CD8-positive, alpha-beta memory T cell (primary cell): ENCODE measurements at regions not wholly inside any gene's neighbourhood (a gene's known extent, or its start where the extent isn't known, plus 50 kb on each side); places are given as distances from the start of the nearest gene placed in this dataset.

Experiments
- CTCF ChIA-PET: fragments of 350-600 bp; sonication (Branson Sonifier 250); formaldehyde crosslinking; loops from one replicate; lab custom pipeline; 2021; ENCODE audit warnings: antibody characterized with exemption; lab: Charles Lee
- POLR2A ChIA-PET: fragments of 350-600 bp; sonication (Branson Sonifier 250); formaldehyde crosslinking; loops from one replicate; lab custom pipeline; 2021; ENCODE audit warnings: antibody characterized with exemption; lab: Charles Lee
- DNase-seq, 5 donors: peaks; one replicate each; pipeline versions ENCODE4 v3.0.0 to v3.0.0-alpha.2; 2020 to 2022; ENCODE audit warnings: mixed read lengths in 1 of 5
- H3K27ac ChIP-seq: one replicate; pipeline ENCODE4 v1.7.0; 2013; ENCODE audit warnings: low read depth, mild to moderate bottlenecking, low read length, moderate library complexity
- H3K27me3 ChIP-seq: 2 replicates; pipeline ENCODE4 v1.7.0; 2013; ENCODE audit warnings: low read length, mild to moderate bottlenecking; ENCODE audit not compliant: insufficient read depth, poor library complexity, severe bottlenecking
- H3K36me3 ChIP-seq: 2 replicates; pipeline ENCODE4 v1.7.0; 2013; ENCODE audit warnings: mild to moderate bottlenecking, low read length, moderate library complexity; ENCODE audit not compliant: insufficient read depth
- H3K4me1 ChIP-seq: 2 replicates; pipeline ENCODE4 v1.7.0; 2013; ENCODE audit warnings: mild to moderate bottlenecking, low read length, moderate library complexity; ENCODE audit not compliant: insufficient read depth
- H3K4me3 ChIP-seq: 2 replicates; pipeline ENCODE4 v1.7.0; 2013; ENCODE audit warnings: mild to moderate bottlenecking, low read length
- H3K9me3 ChIP-seq: 2 replicates; pipeline ENCODE4 v1.7.0; 2013; ENCODE audit warnings: mild to moderate bottlenecking, low read length
- H3K27ac Mint-ChIP-seq, 8 donors: one replicate each; pipeline ENCODE4 v1.8.0; 2020 to 2021; ENCODE audit warnings: mixed read lengths in 8 of 8, mild to moderate bottlenecking in 6 of 8, inconsistent platforms in 3 of 8, moderate library complexity in 3 of 8
- H3K27me3 Mint-ChIP-seq, 2 donors: one replicate each; pipeline ENCODE4 v1.8.0; 2020 to 2021; ENCODE audit warnings: mixed read lengths in 2 of 2, mild to moderate bottlenecking in 1 of 2, moderate library complexity in 1 of 2
- H3K36me3 Mint-ChIP-seq, 3 donors: one replicate each; pipeline ENCODE4 v1.8.0; 2020 to 2021; ENCODE audit warnings: mixed read lengths in 3 of 3, inconsistent platforms in 1 of 3, mild to moderate bottlenecking in 1 of 3
- H3K4me1 Mint-ChIP-seq, 3 donors: one replicate each; pipeline ENCODE4 v1.8.0; 2020 to 2021; ENCODE audit warnings: mixed read lengths in 3 of 3, inconsistent platforms in 1 of 3, mild to moderate bottlenecking in 1 of 3
- H3K4me3 Mint-ChIP-seq, 7 donors: one replicate each; pipeline ENCODE4 v1.8.0; 2020 to 2021; ENCODE audit warnings: mixed read lengths in 7 of 7, mild to moderate bottlenecking in 6 of 7, moderate library complexity in 4 of 7, inconsistent platforms in 2 of 7
- H3K9me3 Mint-ChIP-seq, 5 donors: one replicate each; pipeline ENCODE4 v1.8.0; 2020 to 2022; ENCODE audit warnings: mixed read lengths in 5 of 5, mild to moderate bottlenecking in 3 of 5, moderate library complexity in 2 of 5, inconsistent platforms in 1 of 5

- no peak for DNase-seq
- Mint-ChIP-seq H3K36me3 (no peaks in the 10 kb centered on the region), H3K4me1 (peaks cover 0 to 5% (median 0%) of the 10 kb centered on the region in 3 donors), H3K9me3 (no peaks in the 10 kb centered on the region), H3K4me3 (no peak overlapping the region), H3K27me3 (peaks cover 0 to 4% of the 10 kb centered on the region in 2 donors), H3K27ac (no peak overlapping the region)
- H3K27me3 ChIP-seq, result no peaks in the 10 kb centered on the region
- CTCF ChIA-PET, result no interaction called here
- no peak overlapping the region for H3K27ac ChIP-seq
- no peaks in the 10 kb centered on the region for H3K36me3 ChIP-seq
- no peak overlapping the region for H3K4me3 ChIP-seq
- no peaks in the 10 kb centered on the region for H3K9me3 ChIP-seq
- POLR2A ChIA-PET, result no interaction called here
- no peaks in the 10 kb centered on the region for H3K4me1 ChIP-seq
Observed at GRCh38 chr16:72241930-72242329, 70.0 kb upstream of the PMFBP1 start.

- H3K4me3 ChIP-seq, result no peak overlapping the region
- no peaks in the 10 kb centered on the region for H3K27me3 ChIP-seq
- H3K27ac ChIP-seq, result no peak overlapping the region
- Mint-ChIP-seq H3K9me3 (no peaks in the 10 kb centered on the region), H3K27me3 (peaks cover 0 to 4% of the 10 kb centered on the region in 2 donors), H3K4me3 (no peak overlapping the region), H3K4me1 (no peaks in the 10 kb centered on the region), H3K36me3 (no peaks in the 10 kb centered on the region), H3K27ac (no peak overlapping the region)
- ChIA-PET CTCF (no interaction called here), POLR2A (no interaction called here)
- no peaks in the 10 kb centered on the region for H3K9me3 ChIP-seq
- no peak for DNase-seq
- no peaks in the 10 kb centered on the region for H3K4me1 ChIP-seq
- H3K36me3 ChIP-seq, result no peaks in the 10 kb centered on the region
Observed at GRCh38 chr16:72241008-72241407, 69.1 kb upstream of the PMFBP1 start.

GRCh38 chr16:72240466-72240865, 68.5 kb upstream of the PMFBP1 start:
- H3K27me3 ChIP-seq, result no peaks in the 10 kb centered on the region
- H3K4me1 ChIP-seq, result no peaks in the 10 kb centered on the region
- H3K27ac ChIP-seq, result no peak overlapping the region
- ChIA-PET POLR2A (no interaction called here), CTCF (no interaction called here)
- H3K9me3 ChIP-seq, result no peaks in the 10 kb centered on the region
- H3K4me1 Mint-ChIP-seq, result no peaks in the 10 kb centered on the region
- no peaks in the 10 kb centered on the region for H3K36me3 ChIP-seq
- no peak overlapping the region for H3K4me3 Mint-ChIP-seq
- no peaks in the 10 kb centered on the region for H3K9me3 Mint-ChIP-seq
- DNase-seq, result no peak
- no peak overlapping the region for H3K4me3 ChIP-seq
- H3K27ac Mint-ChIP-seq, result no peak overlapping the region
- no peaks in the 10 kb centered on the region for H3K36me3 Mint-ChIP-seq
- H3K27me3 Mint-ChIP-seq, result peaks cover 0 to 5% of the 10 kb centered on the region in 2 donors

- H3K27me3 Mint-ChIP-seq, result peaks cover 3 to 5% of the 10 kb centered on the region in 2 donors
- Histone ChIP-seq H3K27me3 (no peaks in the 10 kb centered on the region), H3K27ac (no peak overlapping the region), H3K36me3 (no peaks in the 10 kb centered on the region), H3K4me3 (no peak overlapping the region), H3K9me3 (no peaks in the 10 kb centered on the region), H3K4me1 (no peaks in the 10 kb centered on the region)
- ChIA-PET CTCF (no interaction called here), POLR2A (no interaction called here)
- no peak overlapping the region for H3K4me3 Mint-ChIP-seq
- H3K27ac Mint-ChIP-seq, result no peak overlapping the region
- no peak for DNase-seq
- H3K36me3 Mint-ChIP-seq, result no peaks in the 10 kb centered on the region
- no peaks in the 10 kb centered on the region for H3K4me1 Mint-ChIP-seq
- H3K9me3 Mint-ChIP-seq, result peaks cover 0 to 3% (median 0%) of the 10 kb centered on the region in 5 donors
Observed at GRCh38 chr16:72236866-72237265, 64.9 kb upstream of the PMFBP1 start.

- Histone ChIP-seq H3K4me1 (no peaks in the 10 kb centered on the region), H3K27ac (no peak overlapping the region), H3K9me3 (no peaks in the 10 kb centered on the region), H3K36me3 (no peaks in the 10 kb centered on the region), H3K27me3 (no peaks in the 10 kb centered on the region), H3K4me3 (no peak overlapping the region)
- CTCF ChIA-PET, result no interaction called here
- DNase-seq, result no peak
- Mint-ChIP-seq H3K27ac (no peak overlapping the region), H3K9me3 (peaks cover 0 to 3% (median 0%) of the 10 kb centered on the region in 5 donors), H3K4me1 (no peaks in the 10 kb centered on the region), H3K36me3 (no peaks in the 10 kb centered on the region), H3K27me3 (peaks cover 5 to 8% of the 10 kb centered on the region in 2 donors), H3K4me3 (no peak overlapping the region)
- POLR2A ChIA-PET, result no interaction called here
Observed at GRCh38 chr16:72234387-72234786, 62.4 kb upstream of the PMFBP1 start.

GRCh38 chr16:72228014-72228413, 56.1 kb upstream of the PMFBP1 start:
- Mint-ChIP-seq H3K9me3 (peaks cover 0 to under 1% (median 0%) of the 10 kb centered on the region in 5 donors), H3K27ac (no peak overlapping the region), H3K4me3 (no peak overlapping the region), H3K27me3 (peaks cover 0 to 5% of the 10 kb centered on the region in 2 donors), H3K36me3 (no peaks in the 10 kb centered on the region), H3K4me1 (no peaks in the 10 kb centered on the region)
- no peaks in the 10 kb centered on the region for H3K27me3 ChIP-seq
- no peaks in the 10 kb centered on the region for H3K36me3 ChIP-seq
- no peaks in the 10 kb centered on the region for H3K4me1 ChIP-seq
- no peak for DNase-seq
- H3K9me3 ChIP-seq, result no peaks in the 10 kb centered on the region
- ChIA-PET CTCF (no interaction called here), POLR2A (no interaction called here)
- no peak overlapping the region for H3K27ac ChIP-seq
- no peak overlapping the region for H3K4me3 ChIP-seq

- no peak for DNase-seq
- Mint-ChIP-seq H3K4me3 (no peak overlapping the region), H3K4me1 (no peaks in the 10 kb centered on the region), H3K27ac (no peak overlapping the region), H3K36me3 (no peaks in the 10 kb centered on the region), H3K9me3 (no peaks in the 10 kb centered on the region), H3K27me3 (peaks cover 0 to 5% of the 10 kb centered on the region in 2 donors)
- ChIA-PET CTCF (no interaction called here), POLR2A (no interaction called here)
- no peak overlapping the region for H3K27ac ChIP-seq
- H3K9me3 ChIP-seq, result no peaks in the 10 kb centered on the region
- H3K4me3 ChIP-seq, result no peak overlapping the region
- H3K36me3 ChIP-seq, result no peaks in the 10 kb centered on the region
- no peaks in the 10 kb centered on the region for H3K27me3 ChIP-seq
- no peaks in the 10 kb centered on the region for H3K4me1 ChIP-seq
Observed at GRCh38 chr16:72226136-72226535, 54.2 kb upstream of the PMFBP1 start.

GRCh38 chr16:72224260-72224768, 52.4 kb upstream of the PMFBP1 start:
- no peak for DNase-seq
- Histone ChIP-seq H3K4me1 (no peaks in the 10 kb centered on the region), H3K27ac (no peak overlapping the region), H3K27me3 (no peaks in the 10 kb centered on the region), H3K36me3 (no peaks in the 10 kb centered on the region), H3K4me3 (no peak overlapping the region), H3K9me3 (no peaks in the 10 kb centered on the region)
- ChIA-PET CTCF (no interaction called here), POLR2A (no interaction called here)
- Mint-ChIP-seq H3K27ac (no peak overlapping the region), H3K9me3 (no peaks in the 10 kb centered on the region), H3K27me3 (no peaks in the 10 kb centered on the region), H3K4me3 (no peak overlapping the region), H3K36me3 (no peaks in the 10 kb centered on the region), H3K4me1 (no peaks in the 10 kb centered on the region)

- Histone ChIP-seq H3K36me3 (no peaks in the 10 kb centered on the region), H3K27me3 (no peaks in the 10 kb centered on the region), H3K9me3 (no peaks in the 10 kb centered on the region), H3K4me1 (no peaks in the 10 kb centered on the region), H3K4me3 (no peak overlapping the region), H3K27ac (no peak overlapping the region)
- H3K27me3 Mint-ChIP-seq, result peaks cover 0 to 3% of the 10 kb centered on the region in 2 donors
- H3K9me3 Mint-ChIP-seq, result no peaks in the 10 kb centered on the region
- no peaks in the 10 kb centered on the region for H3K36me3 Mint-ChIP-seq
- ChIA-PET POLR2A (no interaction called here), CTCF (no interaction called here)
- no peak overlapping the region for H3K27ac Mint-ChIP-seq
- no peak for DNase-seq
- H3K4me3 Mint-ChIP-seq, result no peak overlapping the region
- no peaks in the 10 kb centered on the region for H3K4me1 Mint-ChIP-seq
Observed at GRCh38 chr16:72222503-72222902, 50.5 kb upstream of the PMFBP1 start.
